Astrocyte (in vitro differentiated cells and primary cell): ENCODE measurements at regions not wholly inside any gene's neighbourhood (a gene's known extent, or its start where the extent isn't known, plus 50 kb on each side); places are given as distances from the start of the nearest gene placed in this dataset.

ENCODE experiments used
- DNase-seq: peaks from one replicate; pipeline ENCODE4 v3.0.0-alpha.2; 2010; ENCODE audit warnings: low read depth
- FAIRE-seq: peaks from 2 replicates; lab custom pipeline; 2011; peaks lifted over from hg19 to GRCh38; lab: Jason Lieb, UNC
- H2AFZ ChIP-seq: 2 replicates; pipeline ENCODE4 v1.6.0; 2012; ENCODE audit warnings: low read depth, low read length, inconsistent platforms
- H3K27ac ChIP-seq: 2 replicates; pipeline ENCODE4 v1.5.1; 2011; ENCODE audit warnings: low read depth, low read length, inconsistent platforms
- H3K27me3 ChIP-seq: 2 replicates; pipeline ENCODE4 v1.6.0; 2011; ENCODE audit warnings: low read length, inconsistent platforms; ENCODE audit not compliant: insufficient read depth
- H3K36me3 ChIP-seq: 2 replicates; pipeline ENCODE4 v1.5.1; 2011; ENCODE audit warnings: low read length, inconsistent platforms; ENCODE audit not compliant: insufficient read depth
- H3K4me1 ChIP-seq: 2 replicates; pipeline ENCODE4 v1.5.1; 2011; ENCODE audit warnings: low read length, inconsistent platforms; ENCODE audit not compliant: insufficient read depth
- H3K4me2 ChIP-seq: 2 replicates; pipeline ENCODE4 v1.6.0; 2012; ENCODE audit warnings: low read length, inconsistent platforms
- H3K4me3 ChIP-seq: 2 replicates; pipeline ENCODE4 v1.5.1; 2011; ENCODE audit warnings: low read depth, mild to moderate bottlenecking, low read length, inconsistent platforms; ENCODE audit not compliant: insufficient read depth
- H3K79me2 ChIP-seq: 2 replicates; pipeline ENCODE4 v1.6.0; 2012; ENCODE audit warnings: mild to moderate bottlenecking, low read length, inconsistent platforms; ENCODE audit not compliant: insufficient read depth
- H3K9ac ChIP-seq: 2 replicates; pipeline ENCODE4 v1.6.0; 2012; ENCODE audit warnings: mild to moderate bottlenecking, low read length, inconsistent platforms
- H3K9me3 ChIP-seq: 2 replicates; pipeline ENCODE4 v1.5.1; 2012; ENCODE audit warnings: low read depth, mild to moderate bottlenecking, low read length, inconsistent platforms; ENCODE audit not compliant: insufficient read depth
- H4K20me1 ChIP-seq: 2 replicates; pipeline ENCODE4 v1.6.0; 2012; ENCODE audit warnings: low read length, inconsistent platforms; ENCODE audit not compliant: insufficient read depth
- H3K27ac Mint-ChIP-seq: one replicate; pipeline ENCODE4 v1.8.0; 2021; ENCODE audit warnings: mild to moderate bottlenecking, mixed read lengths; ENCODE audit not compliant: unreplicated experiment
- H3K27me3 Mint-ChIP-seq: one replicate; pipeline ENCODE4 v1.8.0; 2021; ENCODE audit warnings: low read depth, mixed read lengths; ENCODE audit not compliant: unreplicated experiment
- H3K36me3 Mint-ChIP-seq: one replicate; pipeline ENCODE4 v1.8.0; 2021; ENCODE audit warnings: low read depth, mixed read lengths; ENCODE audit not compliant: unreplicated experiment
- H3K4me1 Mint-ChIP-seq: one replicate; pipeline ENCODE4 v1.8.0; 2021; ENCODE audit warnings: low read depth, mixed read lengths; ENCODE audit not compliant: unreplicated experiment
- H3K4me3 Mint-ChIP-seq: one replicate; pipeline ENCODE4 v1.8.0; 2021; ENCODE audit warnings: mild to moderate bottlenecking, moderate library complexity, mixed read lengths; ENCODE audit not compliant: unreplicated experiment
- H3K9me3 Mint-ChIP-seq: one replicate; pipeline ENCODE4 v1.8.0; 2021; ENCODE audit warnings: mild to moderate bottlenecking, mixed read lengths; ENCODE audit not compliant: unreplicated experiment
- EZH2 ChIP-seq: IDR thresholded peaks from 2 replicates; pipeline ENCODE4 v1.6.1; 2012; ENCODE audit warnings: mild to moderate bottlenecking, low read length, inconsistent platforms; ENCODE audit not compliant: insufficient read depth
- TF ChIP-seq, protein P1 (sequence below): IDR thresholded peaks from 2 replicates; pipeline ENCODE4 v1.5.1; 2011; ENCODE audit warnings: low read depth, mild to moderate bottlenecking, inconsistent platforms, low read length, moderate library complexity; ENCODE audit not compliant: insufficient read depth

DNA sequence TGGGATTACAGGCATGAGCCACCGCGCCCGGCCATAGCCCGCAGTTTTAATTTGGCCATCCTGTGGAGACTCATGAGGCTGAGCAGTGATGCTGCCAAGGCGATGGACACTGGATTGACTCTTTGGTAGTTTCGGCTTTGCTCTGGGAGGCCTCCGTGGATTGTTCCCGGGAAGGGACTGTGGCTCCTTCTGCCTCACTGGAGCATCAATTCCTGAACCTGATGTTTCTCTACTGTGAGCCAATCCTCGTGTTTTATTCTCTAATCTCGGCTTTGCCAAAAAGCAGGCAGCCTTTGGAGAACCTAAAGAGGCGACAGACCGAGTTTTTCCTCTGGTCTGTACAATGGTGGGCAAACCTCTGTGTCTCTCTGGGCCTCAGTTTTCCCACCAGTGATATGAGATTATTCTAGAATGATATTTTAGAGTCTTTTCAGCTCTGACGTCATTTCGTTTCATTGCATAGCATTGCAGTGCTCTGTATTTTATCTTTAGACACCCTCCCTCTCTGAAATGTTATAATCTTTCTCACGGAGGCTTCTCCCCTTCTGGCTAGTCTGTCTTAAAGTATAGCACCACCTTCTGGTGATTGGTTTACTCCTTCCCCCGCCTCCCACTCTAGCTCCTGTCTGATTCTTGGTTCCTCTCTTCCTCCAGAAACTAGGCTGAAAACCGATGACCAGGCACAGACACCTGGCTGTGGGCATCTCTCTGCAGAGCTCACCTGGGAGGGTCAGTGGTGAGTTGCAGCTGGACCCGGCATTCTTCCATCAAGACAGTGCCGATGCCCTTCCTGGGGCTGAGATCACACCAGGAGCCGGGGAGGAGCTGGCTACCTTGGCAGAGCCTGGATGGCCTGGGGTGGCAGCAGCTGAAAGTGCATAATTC, 341.3 kb downstream of the MYCN start:
- DNase-seq = no peak

GRCh38 chr2:16280081-16280480, 339.7 kb downstream of the MYCN start:
- DNase-seq = no peak
- no peaks in the 10 kb centered on the region for H3K9me3 ChIP-seq

More for the DNA sequence above, 341.3 kb downstream of the MYCN start:
- H3K79me2 ChIP-seq = no peaks in the 10 kb centered on the region
- peak overlapping the region; percentile 26 for H3K27ac Mint-ChIP-seq
- H3K9me3 ChIP-seq = no peaks in the 10 kb centered on the region
- no peaks in the 10 kb centered on the region for H3K4me1 Mint-ChIP-seq
- no peak overlapping the region for H2AFZ ChIP-seq
- H3K36me3 ChIP-seq = no peaks in the 10 kb centered on the region
- H3K4me3 ChIP-seq = no peak overlapping the region
- H3K9ac ChIP-seq = no peak overlapping the region
- H3K4me3 Mint-ChIP-seq = no peak overlapping the region
- H3K27ac ChIP-seq = no peak overlapping the region
- no peaks in the 10 kb centered on the region for H3K27me3 ChIP-seq
- peaks cover 37% of the 10 kb centered on the region for H3K27me3 Mint-ChIP-seq
- H3K4me2 ChIP-seq = no peak overlapping the region
- no peak for TF ChIP-seq EZH2
- TF ChIP-seq, protein P1, sequence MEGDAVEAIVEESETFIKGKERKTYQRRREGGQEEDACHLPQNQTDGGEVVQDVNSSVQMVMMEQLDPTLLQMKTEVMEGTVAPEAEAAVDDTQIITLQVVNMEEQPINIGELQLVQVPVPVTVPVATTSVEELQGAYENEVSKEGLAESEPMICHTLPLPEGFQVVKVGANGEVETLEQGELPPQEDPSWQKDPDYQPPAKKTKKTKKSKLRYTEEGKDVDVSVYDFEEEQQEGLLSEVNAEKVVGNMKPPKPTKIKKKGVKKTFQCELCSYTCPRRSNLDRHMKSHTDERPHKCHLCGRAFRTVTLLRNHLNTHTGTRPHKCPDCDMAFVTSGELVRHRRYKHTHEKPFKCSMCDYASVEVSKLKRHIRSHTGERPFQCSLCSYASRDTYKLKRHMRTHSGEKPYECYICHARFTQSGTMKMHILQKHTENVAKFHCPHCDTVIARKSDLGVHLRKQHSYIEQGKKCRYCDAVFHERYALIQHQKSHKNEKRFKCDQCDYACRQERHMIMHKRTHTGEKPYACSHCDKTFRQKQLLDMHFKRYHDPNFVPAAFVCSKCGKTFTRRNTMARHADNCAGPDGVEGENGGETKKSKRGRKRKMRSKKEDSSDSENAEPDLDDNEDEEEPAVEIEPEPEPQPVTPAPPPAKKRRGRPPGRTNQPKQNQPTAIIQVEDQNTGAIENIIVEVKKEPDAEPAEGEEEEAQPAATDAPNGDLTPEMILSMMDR = no peak
- H3K9me3 Mint-ChIP-seq = no peaks in the 10 kb centered on the region
- H3K4me1 ChIP-seq = no peaks in the 10 kb centered on the region
- H3K36me3 Mint-ChIP-seq = no peaks in the 10 kb centered on the region
- FAIRE-seq = no peak
- no peaks in the 10 kb centered on the region for H4K20me1 ChIP-seq

More at GRCh38 chr2:16280081-16280480, 339.7 kb downstream of the MYCN start:
- TF ChIP-seq EZH2 = no peak
- TF ChIP-seq, protein P1 = no peak
- Histone ChIP-seq H3K4me1 (no peaks in the 10 kb centered on the region), H4K20me1 (no peaks in the 10 kb centered on the region), H3K36me3 (no peaks in the 10 kb centered on the region), H3K4me2 (no peak overlapping the region), H3K9ac (no peak overlapping the region), H3K4me3 (no peak overlapping the region), H3K27ac (no peak overlapping the region), H2AFZ (no peak overlapping the region), H3K27me3 (no peaks in the 10 kb centered on the region), H3K79me2 (no peaks in the 10 kb centered on the region)
- H3K27me3 Mint-ChIP-seq = peaks cover 31% of the 10 kb centered on the region
- FAIRE-seq = no peak
- H3K9me3 Mint-ChIP-seq = no peaks in the 10 kb centered on the region
- H3K4me3 Mint-ChIP-seq = no peak overlapping the region
- H3K36me3 Mint-ChIP-seq = no peaks in the 10 kb centered on the region
- no peaks in the 10 kb centered on the region for H3K4me1 Mint-ChIP-seq
- no peak overlapping the region for H3K27ac Mint-ChIP-seq
